Occipital lobe (tissue), 1 donor: ENCODE measurements at regions not wholly inside any gene's neighbourhood (a gene's known extent, or its start where the extent isn't known, plus 50 kb on each side); places are given as distances from the start of the nearest gene placed in this dataset.
"Not testable (repeated sequence)": the region's sequence is repeated elsewhere in the genome, so short reads cannot be mapped to it uniquely, and the experiment has no call there.

Experiments
- DNase-seq: peaks from one replicate; lab custom pipeline; 2025; lab: John Stamatoyannopoulos, UW

- no peak for DNase-seq
Observed at GRCh38 chr14:28599191-28599590, 167.4 kb upstream of the FOXG1 start.

- DNase-seq: no peak
Observed at GRCh38 chr14:28599605-28600004, 167.0 kb upstream of the FOXG1 start.

GRCh38 chr14:28603606-28604005 lies 163.0 kb upstream of the FOXG1 start:
- no peak for DNase-seq

- DNase-seq: no peak
Observed at GRCh38 chr14:28607661-28608060, 158.9 kb upstream of the FOXG1 start.

- DNase-seq: no peak
Observed at GRCh38 chr14:28608443-28608842, 158.1 kb upstream of the FOXG1 start.

- peak; percentile 61 for DNase-seq
Observed at GRCh38 chr14:28608851-28609828, 157.4 kb upstream of the FOXG1 start.

GRCh38 chr14:28612414-28612813 lies 154.2 kb upstream of the FOXG1 start:
- DNase-seq: no peak

- no peak for DNase-seq
Observed at GRCh38 chr14:28613532-28613931, 153.1 kb upstream of the FOXG1 start.

GRCh38 chr14:28626780-28627179 lies 139.8 kb upstream of the FOXG1 start:
- no peak for DNase-seq

- no peak for DNase-seq
Observed at GRCh38 chr14:28629328-28630004, 137.1 kb upstream of the FOXG1 start.

- DNase-seq: no peak
Observed at GRCh38 chr14:28630100-28630499, 136.5 kb upstream of the FOXG1 start.

- DNase-seq: no peak
Observed at GRCh38 chr14:28635387-28635786, 131.2 kb upstream of the FOXG1 start.

- not testable (repeated sequence) for DNase-seq
Observed at GRCh38 chr14:28635816-28636215, 130.8 kb upstream of the FOXG1 start.

GRCh38 chr14:28641189-28641588 lies 125.4 kb upstream of the FOXG1 start:
- DNase-seq: not testable (repeated sequence)

GRCh38 chr14:28651148-28651547 lies 115.4 kb upstream of the FOXG1 start:
- DNase-seq: no peak

- DNase-seq: no peak
Observed at GRCh38 chr14:28652782-28653181, 113.8 kb upstream of the FOXG1 start.

GRCh38 chr14:28653521-28653920 lies 113.1 kb upstream of the FOXG1 start:
- no peak for DNase-seq

- no peak for DNase-seq
Observed at GRCh38 chr14:28656704-28657255, 109.8 kb upstream of the FOXG1 start.

GRCh38 chr14:28661171-28661772 lies 105.3 kb upstream of the FOXG1 start:
- no peak for DNase-seq

GRCh38 chr14:28666961-28667360 lies 99.6 kb upstream of the FOXG1 start:
- DNase-seq: no peak

- no peak for DNase-seq
Observed at GRCh38 chr14:28671425-28671824, 95.2 kb upstream of the FOXG1 start.

- DNase-seq: no peak
Observed at GRCh38 chr14:28673056-28673455, 93.5 kb upstream of the FOXG1 start.
